Gastroesophageal sphincter (tissue), 3 donors: ENCODE measurements at regions not wholly inside any gene's neighbourhood (a gene's known extent, or its start where the extent isn't known, plus 50 kb on each side); places are given as distances from the start of the nearest gene placed in this dataset.
"Not testable (repeated sequence)": the region's sequence is repeated elsewhere in the genome, so short reads cannot be mapped to it uniquely, and the experiment has no call there.

Experiments
- CTCF ChIP-seq, 4 experiments: fragments of 200-600 bp in 2 of 4; fragments of 450-650 bp in 2 of 4; sonication (generic) in 1 of 4; IDR thresholded peaks; one replicate each; pipeline ENCODE4 v1.5.1; 2017 to 2019; ENCODE audit warnings: antibody characterized with exemption in 4 of 4, mild to moderate bottlenecking in 2 of 4, moderate library complexity in 2 of 4
- EP300 ChIP-seq: sonication (generic); formaldehyde crosslinking; IDR thresholded peaks from one replicate; pipeline ENCODE4 v1.6.1; 2017; ENCODE audit warnings: antibody characterized with exemption, mild to moderate bottlenecking
- POLR2A ChIP-seq, 2 donors: fragments of 450-650 bp; IDR thresholded peaks; one replicate each; pipeline ENCODE4 v1.6.1; 2017; ENCODE audit warnings: antibody characterized with exemption in 2 of 2, mild to moderate bottlenecking in 2 of 2, moderate library complexity in 1 of 2
- POLR2AphosphoS5 ChIP-seq: sonication (generic); formaldehyde crosslinking; IDR thresholded peaks from one replicate; pipeline ENCODE4 v1.6.1; 2017; ENCODE audit warnings: antibody characterized with exemption

GRCh38 chr18:15004270-15004973, 256.4 kb downstream of the ANKRD30B start:
- TF ChIP-seq CTCF (IDR thresholded peaks at IDR 0.05); POLR2A (IDR thresholded peaks at IDR 0.05); POLR2AphosphoS5; EP300: not testable (repeated sequence)
